Spinal cord (tissue), 9 donors: ENCODE measurements at regions not wholly inside any gene's neighbourhood (a gene's known extent, or its start where the extent isn't known, plus 50 kb on each side); places are given as distances from the start of the nearest gene placed in this dataset.

ENCODE experiments used
- DNase-seq, 6 donors: peaks; one replicate each; pipeline versions ENCODE4 v3.0.0 to v3.0.0-alpha.2; 2013 to 2015; ENCODE audit warnings: low spot score in 6 of 6, low read depth in 4 of 6
- H3K27ac ChIP-seq: one replicate; pipeline ENCODE4 v1.5.1; 2013; ENCODE audit warnings: low read depth, low read length, control low read depth
- H3K27me3 ChIP-seq: one replicate; pipeline ENCODE4 v1.6.1; 2013; ENCODE audit warnings: low read length; ENCODE audit not compliant: control insufficient read depth, insufficient read depth
- H3K36me3 ChIP-seq: one replicate; pipeline ENCODE4 v1.6.1; 2013; ENCODE audit warnings: low read length; ENCODE audit not compliant: control insufficient read depth, insufficient read depth
- H3K4me1 ChIP-seq: one replicate; pipeline ENCODE4 v1.6.1; 2013; ENCODE audit warnings: low read length; ENCODE audit not compliant: control insufficient read depth, insufficient read depth
- H3K4me3 ChIP-seq: one replicate; pipeline ENCODE4 v1.5.1; 2013; ENCODE audit warnings: low read depth, low read length, control low read depth
- H3K9me3 ChIP-seq: one replicate; pipeline ENCODE4 v1.6.1; 2013; ENCODE audit warnings: low read length; ENCODE audit not compliant: control insufficient read depth, insufficient read depth
- WGBS: methylation state at CpG from one replicate; pipeline ENCODE4 v1.1.5; 2013; ENCODE audit warnings: missing lambda C conversion rate; ENCODE audit not compliant: insufficient coverage; 5-methylcytosine and 5-hydroxymethylcytosine counted together
- donor health status: healthy.

DNA sequence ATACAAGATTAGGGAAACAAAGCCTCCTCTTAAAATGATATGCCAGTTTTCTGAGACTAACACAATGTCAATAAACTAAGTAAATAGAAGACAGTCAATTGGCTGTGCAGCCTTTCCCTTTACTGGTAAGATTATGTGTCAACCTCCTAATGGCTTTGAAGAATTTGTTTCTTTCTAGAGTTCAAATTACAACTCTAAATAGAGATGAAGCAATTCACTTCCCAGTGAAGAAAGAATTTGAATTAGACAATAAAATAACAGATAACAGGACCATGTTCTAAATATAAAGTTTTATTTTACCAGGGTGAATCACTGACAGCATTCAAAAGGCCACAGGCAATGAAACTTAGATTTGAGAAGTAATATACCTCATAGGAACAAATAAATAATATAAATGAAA, 680.3 kb downstream of the PLA2G4A start:
- no peak overlapping the region for H3K4me3 ChIP-seq
- no peaks in the 10 kb centered on the region for H3K9me3 ChIP-seq
- no peaks in the 10 kb centered on the region for H3K27me3 ChIP-seq
- H3K36me3 ChIP-seq = no peaks in the 10 kb centered on the region
- H3K27ac ChIP-seq = no peak overlapping the region
- DNase-seq = no peak
- no peaks in the 10 kb centered on the region for H3K4me1 ChIP-seq

DNA sequence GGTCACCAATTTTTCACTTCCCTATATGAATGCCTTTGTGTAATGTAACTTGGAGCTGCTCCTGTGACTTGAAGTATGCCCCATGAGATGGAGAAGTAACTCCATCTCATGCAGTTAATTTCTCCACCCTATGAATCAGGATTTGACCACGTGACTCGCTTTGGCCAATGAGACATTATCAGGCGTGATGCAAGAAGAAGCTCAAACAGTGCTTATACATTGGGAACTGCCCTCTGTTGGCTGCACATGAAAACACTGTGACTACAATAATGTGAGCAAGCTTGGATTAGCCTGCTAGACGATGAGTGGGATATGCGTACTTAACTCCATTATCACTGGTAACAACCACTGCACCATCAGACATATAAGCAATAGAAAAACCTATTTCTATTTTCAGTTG, 684.4 kb downstream of the PLA2G4A start:
- Histone ChIP-seq H3K4me1 (no peaks in the 10 kb centered on the region), H3K36me3 (no peaks in the 10 kb centered on the region)
- WGBS = 96% methylated on average over 4 of the region's 5 CpGs

DNA sequence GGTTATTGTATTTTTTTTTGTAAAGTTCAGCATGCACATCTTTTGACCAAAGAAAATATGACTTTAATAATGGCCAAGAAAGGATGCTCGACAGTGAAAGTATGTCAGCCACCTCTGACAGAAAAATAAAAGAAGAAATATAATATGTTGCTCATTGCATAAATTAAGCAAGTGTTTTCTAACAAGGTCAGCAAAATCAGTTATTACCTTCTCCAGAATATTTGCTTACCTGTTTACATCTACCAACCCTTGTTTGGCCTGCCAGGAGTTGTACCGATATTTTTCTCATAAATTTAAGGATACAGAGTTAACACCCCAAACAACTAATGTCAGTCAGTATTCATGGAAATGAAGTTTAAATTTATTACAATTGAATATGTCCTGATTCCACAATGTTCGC, 685.4 kb downstream of the PLA2G4A start:
- Histone ChIP-seq H3K4me3 (no peak overlapping the region), H3K9me3 (no peaks in the 10 kb centered on the region), H3K27me3 (no peaks in the 10 kb centered on the region), H3K27ac (no peak overlapping the region), H3K4me1 (no peaks in the 10 kb centered on the region), H3K36me3 (no peaks in the 10 kb centered on the region)
- WGBS = no CpG with 5 or more reads among the region's 3 CpGs
- DNase-seq = no peak

More for the DNA sequence above, 684.4 kb downstream of the PLA2G4A start:
- Histone ChIP-seq H3K27me3 (no peaks in the 10 kb centered on the region), H3K27ac (no peak overlapping the region), H3K9me3 (no peaks in the 10 kb centered on the region), H3K4me3 (no peak overlapping the region)
- no peak for DNase-seq

DNA sequence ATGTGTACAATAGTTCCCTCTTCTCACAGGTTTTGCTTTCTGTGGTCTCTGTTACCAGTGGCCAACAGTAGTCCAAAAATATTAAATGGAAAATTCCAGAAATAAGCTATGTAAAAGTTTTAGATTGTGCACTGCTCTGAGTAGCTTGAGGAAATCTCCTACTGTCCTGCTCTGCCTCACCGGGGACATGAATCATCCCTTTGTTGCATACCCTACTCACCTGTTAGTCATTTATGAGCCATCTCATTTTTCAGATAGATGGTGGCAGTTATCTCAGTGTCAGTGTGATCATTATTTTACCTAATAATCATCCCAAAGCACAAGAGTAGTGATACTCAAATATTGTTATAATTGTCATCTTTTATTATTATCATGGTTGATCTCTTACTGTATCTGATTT, 688.1 kb downstream of the PLA2G4A start:
- no peak overlapping the region for H3K4me3 ChIP-seq
- no peaks in the 10 kb centered on the region for H3K36me3 ChIP-seq
- H3K27ac ChIP-seq = no peak overlapping the region
- no CpG with 5 or more reads among the region's 1 CpG for WGBS
- no peaks in the 10 kb centered on the region for H3K9me3 ChIP-seq
- DNase-seq = no peak
- H3K4me1 ChIP-seq = no peaks in the 10 kb centered on the region
- H3K27me3 ChIP-seq = no peaks in the 10 kb centered on the region

DNA sequence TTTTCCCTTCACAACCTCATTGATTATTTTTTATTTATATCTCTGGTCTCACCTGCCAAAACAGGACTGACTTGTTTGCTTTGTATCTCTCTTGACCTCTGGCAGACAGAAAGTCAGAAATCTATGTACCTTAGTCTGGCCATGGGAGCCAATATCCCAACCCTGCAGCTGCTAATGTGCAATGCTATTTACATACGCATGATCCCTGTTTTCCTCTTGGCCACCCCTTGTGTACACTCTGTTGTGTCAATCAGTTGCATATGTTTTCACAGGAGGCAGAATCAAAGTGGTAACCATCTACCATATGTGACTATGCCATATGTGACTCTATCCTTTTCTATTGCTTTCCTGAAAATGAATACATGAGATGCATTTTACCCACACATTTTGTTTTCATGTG, 688.8 kb downstream of the PLA2G4A start:
- peak in 1 of 6 donors; percentile 76 for DNase-seq
- H3K4me3 ChIP-seq = no peak overlapping the region
- WGBS = no CpG with 5 or more reads among the region's 1 CpG

DNA sequence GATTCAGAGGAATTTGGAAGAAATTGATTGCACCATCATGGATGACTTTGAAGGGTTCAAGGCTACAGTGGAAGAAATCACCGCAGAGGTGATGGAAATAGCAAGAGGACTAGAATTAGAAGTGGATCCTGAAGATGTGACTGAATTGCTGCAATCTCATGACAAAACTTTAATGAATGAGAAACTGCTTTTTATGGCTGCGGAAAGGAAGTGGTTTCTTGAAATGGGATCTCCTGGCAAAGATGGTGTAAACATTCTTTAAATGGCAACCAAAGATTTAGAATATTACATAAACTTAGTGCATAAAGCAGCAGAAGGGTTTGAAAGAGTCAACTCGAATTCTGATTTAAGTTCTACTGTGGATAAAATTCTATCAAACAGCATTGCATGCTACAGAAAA, 698.6 kb downstream of the PLA2G4A start:
- no peak for DNase-seq
- WGBS = 89% methylated on average over 1 of the region's 3 CpGs
- Histone ChIP-seq H3K27me3 (no peaks in the 10 kb centered on the region), H3K36me3 (no peaks in the 10 kb centered on the region), H3K4me1 (no peaks in the 10 kb centered on the region), H3K27ac (no peak overlapping the region), H3K4me3 (no peak overlapping the region), H3K9me3 (no peaks in the 10 kb centered on the region)

More for the DNA sequence above, 688.8 kb downstream of the PLA2G4A start:
- H3K27me3 ChIP-seq = no peaks in the 10 kb centered on the region
- H3K36me3 ChIP-seq = no peaks in the 10 kb centered on the region
- H3K9me3 ChIP-seq = no peaks in the 10 kb centered on the region
- H3K27ac ChIP-seq = no peak overlapping the region
- no peaks in the 10 kb centered on the region for H3K4me1 ChIP-seq

DNA sequence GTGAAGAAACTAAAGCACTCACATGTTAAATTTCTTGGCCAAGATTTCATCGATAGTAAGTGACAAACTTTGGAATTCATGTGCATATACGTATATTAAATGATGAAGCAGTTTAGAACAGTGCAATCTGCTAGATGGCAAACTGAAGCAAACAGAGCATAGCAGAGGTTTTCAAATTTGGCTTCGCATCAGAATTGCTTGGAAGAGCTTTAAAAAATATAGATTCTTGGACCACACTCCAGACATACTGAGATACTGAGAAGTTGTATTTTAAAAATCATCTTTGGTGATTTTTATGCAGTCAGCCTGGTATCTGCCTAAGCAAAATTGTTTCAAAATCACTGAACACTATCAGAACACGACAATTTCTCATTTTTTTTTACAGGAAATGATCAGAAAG, 709.2 kb downstream of the PLA2G4A start:
- Histone ChIP-seq H3K27me3 (no peaks in the 10 kb centered on the region), H3K9me3 (no peaks in the 10 kb centered on the region), H3K27ac (no peak overlapping the region), H3K36me3 (no peaks in the 10 kb centered on the region), H3K4me1 (no peaks in the 10 kb centered on the region), H3K4me3 (no peak overlapping the region)
- 100% methylated on average over 1 of the region's 4 CpGs for WGBS
- peak in 2 of 6 donors; percentile 15 to 87 for DNase-seq

DNA sequence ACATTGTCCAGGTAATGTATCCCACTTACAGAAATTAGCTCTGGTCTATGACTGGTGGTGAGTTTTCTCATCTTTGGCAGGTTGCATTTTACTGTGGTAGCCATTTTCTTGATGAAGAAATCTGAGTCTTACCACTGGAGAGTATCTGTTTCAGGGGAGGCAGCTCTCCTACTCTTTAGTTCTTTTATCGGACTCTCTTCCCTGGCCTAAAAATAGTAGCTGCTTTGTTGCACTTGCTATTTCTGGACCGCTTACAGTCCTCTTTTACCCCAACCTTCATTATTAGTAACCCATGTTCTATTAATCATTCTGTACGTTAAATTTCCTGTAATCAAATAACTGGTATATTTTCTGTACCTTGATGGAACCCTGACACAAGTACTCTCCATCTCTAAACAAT, 720.8 kb downstream of the PLA2G4A start:
- no peaks in the 10 kb centered on the region for H3K4me1 ChIP-seq
- H3K9me3 ChIP-seq = no peaks in the 10 kb centered on the region
- no peaks in the 10 kb centered on the region for H3K27me3 ChIP-seq
- DNase-seq = no peak
- H3K27ac ChIP-seq = no peak overlapping the region
- no CpG with 5 or more reads among the region's 3 CpGs for WGBS
- no peak overlapping the region for H3K4me3 ChIP-seq
- H3K36me3 ChIP-seq = no peaks in the 10 kb centered on the region

DNA sequence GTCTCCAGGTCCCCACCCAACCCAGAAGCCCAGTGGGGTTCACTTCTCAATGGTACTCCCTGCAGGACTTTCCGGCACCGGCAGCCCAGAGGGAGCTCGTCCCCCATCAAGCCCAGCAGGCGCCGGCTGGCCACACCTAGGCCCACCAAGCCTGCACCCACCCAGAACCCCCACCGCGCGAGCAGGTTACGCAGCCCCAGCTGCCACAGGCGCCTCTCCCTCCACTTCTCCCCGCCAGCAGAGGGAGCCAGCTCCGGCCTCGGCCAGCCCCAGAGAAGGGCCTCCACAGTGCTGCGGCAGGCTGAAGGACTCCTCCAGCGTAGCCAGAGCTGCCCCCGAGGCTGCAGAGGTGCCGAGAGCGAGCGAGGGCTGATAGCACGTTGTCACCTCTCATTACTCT, 722.3 kb downstream of the PLA2G4A start:
- 100% methylated on average over 7 of the region's 20 CpGs for WGBS
- no peak overlapping the region for H3K27ac ChIP-seq
- no peaks in the 10 kb centered on the region for H3K36me3 ChIP-seq
- no peak for DNase-seq
- no peaks in the 10 kb centered on the region for H3K9me3 ChIP-seq
- H3K27me3 ChIP-seq = no peaks in the 10 kb centered on the region
- no peaks in the 10 kb centered on the region for H3K4me1 ChIP-seq
- no peak overlapping the region for H3K4me3 ChIP-seq

DNA sequence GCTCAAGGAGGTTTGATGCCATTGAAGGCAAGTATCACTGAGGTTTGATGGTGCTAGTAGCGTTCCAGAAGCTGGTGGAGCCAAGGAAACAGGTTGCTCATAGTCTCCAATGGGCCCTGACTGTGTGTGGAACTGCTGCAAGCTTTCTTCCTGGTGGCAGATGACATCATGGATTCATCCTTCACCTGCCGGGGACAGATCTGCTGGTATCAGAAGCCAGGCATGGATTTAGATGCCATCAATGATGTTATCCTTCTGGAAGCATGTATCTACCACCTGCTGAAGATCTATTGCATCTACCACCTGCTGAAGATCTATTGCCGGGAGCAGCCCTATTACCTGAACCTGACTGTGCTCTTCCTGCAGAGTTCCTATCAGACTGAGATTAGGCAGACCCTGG, 734.4 kb downstream of the PLA2G4A start:
- Histone ChIP-seq H3K36me3 (no peaks in the 10 kb centered on the region), H3K27me3 (no peaks in the 10 kb centered on the region), H3K9me3 (no peaks in the 10 kb centered on the region), H3K4me1 (no peaks in the 10 kb centered on the region), H3K4me3 (no peak overlapping the region), H3K27ac (no peak overlapping the region)
- no peak for DNase-seq
- WGBS = 94% methylated on average over 3 of the region's 3 CpGs
